ENCODE measurements at regions not wholly inside any gene's neighbourhood (a gene's known extent, or its start where the extent isn't known, plus 50 kb on each side); places are given as distances from the start of the nearest gene placed in this dataset.

GRCh38 chrX:67917421-67918010 lies 373.7 kb downstream of the AR start:
- no peak for TF ChIP-seq TAF1 (conservative IDR thresholded peaks at IDR 0.05)
- TF ChIP-seq FOXA1 (IDR thresholded peaks at IDR 0.05): no peak
- no peak for TF ChIP-seq CTCF (IDR thresholded peaks at IDR 0.05; ENCODE audit: low read depth, low read length, missing input control)
- no peak for TF ChIP-seq SP1 (IDR thresholded peaks at IDR 0.05)
- no peak for TF ChIP-seq NR2F2 (IDR thresholded peaks at IDR 0.05)
- no peak for TF ChIP-seq RAD21 (IDR thresholded peaks at IDR 0.05)
- no peak for TF ChIP-seq REST (IDR thresholded peaks at IDR 0.05)
- TF ChIP-seq MAX (IDR thresholded peaks at IDR 0.05): no peak
- no peak for TF ChIP-seq GABPA (IDR thresholded peaks at IDR 0.05 in 1 of 2, conservative IDR thresholded peaks at IDR 0.05 in 1 of 2)
- no peak for TF ChIP-seq ATF3 (IDR thresholded peaks at IDR 0.05)
- TF ChIP-seq HNF4A (conservative IDR thresholded peaks at IDR 0.05): no peak
- no peak for TF ChIP-seq JUND (IDR thresholded peaks at IDR 0.05)

Data from liver (tissue), 3 donors.